ENCODE measurements at regions not wholly inside any gene's neighbourhood (a gene's known extent, or its start where the extent isn't known, plus 50 kb on each side); places are given as distances from the start of the nearest gene placed in this dataset.

GRCh38 chr4:107183155-107183774, 147.2 kb upstream of the DKK2 start:
- TF ChIP-seq POLR2AphosphoS5 (IDR thresholded peaks at IDR 0.05; ENCODE audit: low read depth, low read length) (no peak), TAF1 (IDR thresholded peaks at IDR 0.05; ENCODE audit: borderline replicate concordance, insufficient read depth, low read length) (no peak), REST (IDR thresholded peaks at IDR 0.05; ENCODE audit: insufficient read depth in 1 of 2, low read depth in 2 of 2, low read length in 2 of 2) (no peak), SIN3A (IDR thresholded peaks at IDR 0.05; ENCODE audit: borderline replicate concordance, insufficient read depth, low read length) (no peak)

Measured in PFSK-1 (cell line).